ENCODE measurements at regions not wholly inside any gene's neighbourhood (a gene's known extent, or its start where the extent isn't known, plus 50 kb on each side); places are given as distances from the start of the nearest gene placed in this dataset.

DNA sequence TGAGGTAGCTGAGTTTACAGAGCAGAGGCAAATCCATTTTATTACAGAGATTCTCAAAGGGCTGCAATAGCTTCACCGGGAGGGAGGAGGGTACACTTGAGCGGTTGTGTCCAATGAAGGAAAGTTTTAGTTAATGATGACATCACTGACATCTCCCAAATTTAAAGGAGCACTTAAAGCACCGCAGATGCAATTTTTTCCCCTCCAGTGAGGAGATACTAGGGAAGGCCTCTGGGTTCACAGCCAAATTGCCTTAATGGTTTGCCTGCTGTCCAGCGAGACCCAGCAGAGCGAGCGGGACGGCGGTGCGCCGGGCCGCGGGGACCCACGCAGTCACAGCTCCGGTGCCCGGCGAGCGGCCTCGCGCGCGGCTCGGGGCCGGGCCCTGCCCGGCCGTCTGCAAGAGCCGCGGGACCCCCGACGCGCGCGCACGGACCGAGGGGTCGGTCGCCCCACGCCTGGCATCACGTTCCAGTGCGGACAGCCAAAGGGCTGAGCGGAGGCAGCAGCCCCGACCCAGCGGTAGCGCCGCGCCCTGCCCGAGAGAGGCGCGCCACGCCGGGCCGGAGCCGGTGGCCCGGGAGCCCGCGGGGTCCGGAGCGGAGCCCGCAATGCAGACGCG, 160.5 kb upstream of the CHRNA7 start:
- TF ChIP-seq, protein P1, sequence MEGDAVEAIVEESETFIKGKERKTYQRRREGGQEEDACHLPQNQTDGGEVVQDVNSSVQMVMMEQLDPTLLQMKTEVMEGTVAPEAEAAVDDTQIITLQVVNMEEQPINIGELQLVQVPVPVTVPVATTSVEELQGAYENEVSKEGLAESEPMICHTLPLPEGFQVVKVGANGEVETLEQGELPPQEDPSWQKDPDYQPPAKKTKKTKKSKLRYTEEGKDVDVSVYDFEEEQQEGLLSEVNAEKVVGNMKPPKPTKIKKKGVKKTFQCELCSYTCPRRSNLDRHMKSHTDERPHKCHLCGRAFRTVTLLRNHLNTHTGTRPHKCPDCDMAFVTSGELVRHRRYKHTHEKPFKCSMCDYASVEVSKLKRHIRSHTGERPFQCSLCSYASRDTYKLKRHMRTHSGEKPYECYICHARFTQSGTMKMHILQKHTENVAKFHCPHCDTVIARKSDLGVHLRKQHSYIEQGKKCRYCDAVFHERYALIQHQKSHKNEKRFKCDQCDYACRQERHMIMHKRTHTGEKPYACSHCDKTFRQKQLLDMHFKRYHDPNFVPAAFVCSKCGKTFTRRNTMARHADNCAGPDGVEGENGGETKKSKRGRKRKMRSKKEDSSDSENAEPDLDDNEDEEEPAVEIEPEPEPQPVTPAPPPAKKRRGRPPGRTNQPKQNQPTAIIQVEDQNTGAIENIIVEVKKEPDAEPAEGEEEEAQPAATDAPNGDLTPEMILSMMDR (IDR thresholded peaks at IDR 0.05), result no peak
- no peak for TF ChIP-seq POLR2A (IDR thresholded peaks at IDR 0.05)
